ENCODE measurements at regions not wholly inside any gene's neighbourhood (a gene's known extent, or its start where the extent isn't known, plus 50 kb on each side); places are given as distances from the start of the nearest gene placed in this dataset.

DNA sequence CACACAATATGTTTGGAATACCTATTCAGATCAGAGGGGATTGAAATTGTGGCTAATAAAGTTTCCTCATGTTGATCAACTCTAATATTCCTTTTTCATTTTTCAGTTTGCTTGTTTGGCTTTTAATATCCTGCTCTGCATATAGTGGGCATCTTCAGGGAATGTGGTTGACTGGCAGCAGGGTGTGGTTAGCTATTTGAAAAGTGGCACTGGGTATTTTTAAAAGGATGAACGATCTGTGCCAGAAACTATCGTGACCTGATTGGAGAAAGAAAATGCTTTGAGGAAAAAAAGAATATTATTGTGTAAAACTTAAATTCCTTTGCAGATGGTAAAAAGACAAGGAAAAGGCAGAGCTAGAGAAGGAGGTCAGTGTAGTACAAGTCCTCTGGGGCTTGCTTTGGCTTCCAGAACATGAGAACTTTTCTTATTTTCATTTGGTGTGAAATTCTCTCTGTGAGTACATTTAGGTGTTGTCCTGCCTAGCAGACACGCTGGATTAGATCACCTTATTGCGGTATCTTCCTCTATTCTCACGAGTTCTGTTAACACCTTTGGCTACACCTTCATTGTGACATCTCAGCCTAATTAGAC is 329.7 kb upstream of the SNX7 start:
- in situ Hi-C loops (cut with MboI; ENCODE audit: low pct_unique_long_range_greater_than_20kb, low sequenced_read_pairs, unreplicated experiment): no loop called here
- no peak for DNase-seq (ENCODE audit: low spot score)
- TF ChIP-seq, protein P1, sequence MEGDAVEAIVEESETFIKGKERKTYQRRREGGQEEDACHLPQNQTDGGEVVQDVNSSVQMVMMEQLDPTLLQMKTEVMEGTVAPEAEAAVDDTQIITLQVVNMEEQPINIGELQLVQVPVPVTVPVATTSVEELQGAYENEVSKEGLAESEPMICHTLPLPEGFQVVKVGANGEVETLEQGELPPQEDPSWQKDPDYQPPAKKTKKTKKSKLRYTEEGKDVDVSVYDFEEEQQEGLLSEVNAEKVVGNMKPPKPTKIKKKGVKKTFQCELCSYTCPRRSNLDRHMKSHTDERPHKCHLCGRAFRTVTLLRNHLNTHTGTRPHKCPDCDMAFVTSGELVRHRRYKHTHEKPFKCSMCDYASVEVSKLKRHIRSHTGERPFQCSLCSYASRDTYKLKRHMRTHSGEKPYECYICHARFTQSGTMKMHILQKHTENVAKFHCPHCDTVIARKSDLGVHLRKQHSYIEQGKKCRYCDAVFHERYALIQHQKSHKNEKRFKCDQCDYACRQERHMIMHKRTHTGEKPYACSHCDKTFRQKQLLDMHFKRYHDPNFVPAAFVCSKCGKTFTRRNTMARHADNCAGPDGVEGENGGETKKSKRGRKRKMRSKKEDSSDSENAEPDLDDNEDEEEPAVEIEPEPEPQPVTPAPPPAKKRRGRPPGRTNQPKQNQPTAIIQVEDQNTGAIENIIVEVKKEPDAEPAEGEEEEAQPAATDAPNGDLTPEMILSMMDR (IDR thresholded peaks at IDR 0.05; ENCODE audit: extremely low read depth, insufficient read depth, missing control alignments): no peak

- no peak for DNase-seq (ENCODE audit: low spot score)
- TF ChIP-seq, protein P1 (IDR thresholded peaks at IDR 0.05; ENCODE audit: extremely low read depth, insufficient read depth, missing control alignments): no peak
- in situ Hi-C loops (cut with MboI; ENCODE audit: low pct_unique_long_range_greater_than_20kb, low sequenced_read_pairs, unreplicated experiment): no loop called here
Measured at GRCh38 chr1:98331243-98331642, 330.3 kb upstream of the SNX7 start.

- no peak for DNase-seq (ENCODE audit: low spot score)
- TF ChIP-seq, protein P1 (IDR thresholded peaks at IDR 0.05; ENCODE audit: extremely low read depth, insufficient read depth, missing control alignments): no peak
- in situ Hi-C loops (cut with MboI; ENCODE audit: low pct_unique_long_range_greater_than_20kb, low sequenced_read_pairs, unreplicated experiment): no loop called here
Measured at GRCh38 chr1:98330224-98330623, 331.3 kb upstream of the SNX7 start.

GRCh38 chr1:98328855-98329254 is 332.7 kb upstream of the SNX7 start:
- in situ Hi-C loops (cut with MboI; ENCODE audit: low pct_unique_long_range_greater_than_20kb, low sequenced_read_pairs, unreplicated experiment): no loop called here
- no peak for DNase-seq (ENCODE audit: low spot score)
- TF ChIP-seq, protein P1 (IDR thresholded peaks at IDR 0.05; ENCODE audit: extremely low read depth, insufficient read depth, missing control alignments): no peak

DNA sequence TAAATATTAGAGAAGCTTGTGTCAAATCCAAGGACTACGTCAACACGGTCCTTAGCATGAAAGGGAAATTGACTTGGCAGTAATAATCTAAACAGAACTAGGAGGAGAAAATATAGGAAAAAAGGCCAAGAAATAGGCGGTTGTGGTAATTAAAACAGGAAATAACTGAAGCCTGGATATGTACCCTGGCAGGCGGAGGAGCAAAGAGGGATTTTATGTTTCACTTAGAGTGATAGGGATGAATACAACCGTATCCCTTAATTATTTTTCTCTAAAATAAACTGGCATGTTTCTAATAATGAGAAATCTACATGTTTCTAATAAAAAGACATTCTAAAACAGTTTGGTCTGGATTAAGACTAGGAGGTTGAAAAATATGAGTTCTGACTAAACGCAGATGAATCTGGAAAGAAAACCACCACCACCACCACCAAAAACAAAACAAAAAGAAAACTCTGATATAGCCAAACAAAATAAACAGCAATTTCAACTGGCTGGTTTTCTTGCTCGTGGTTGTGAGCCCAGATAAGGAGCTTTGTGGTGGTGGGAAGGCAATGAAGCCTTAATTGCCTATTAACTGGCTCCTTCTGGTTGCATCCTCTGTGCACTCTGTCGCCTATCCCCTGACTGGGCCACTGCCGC is 334.2 kb upstream of the SNX7 start:
- TF ChIP-seq, protein P1 (IDR thresholded peaks at IDR 0.05; ENCODE audit: extremely low read depth, insufficient read depth, missing control alignments): no peak
- in situ Hi-C loops (cut with MboI; ENCODE audit: low pct_unique_long_range_greater_than_20kb, low sequenced_read_pairs, unreplicated experiment): no loop called here
- DNase-seq (ENCODE audit: low spot score): no peak

DNA sequence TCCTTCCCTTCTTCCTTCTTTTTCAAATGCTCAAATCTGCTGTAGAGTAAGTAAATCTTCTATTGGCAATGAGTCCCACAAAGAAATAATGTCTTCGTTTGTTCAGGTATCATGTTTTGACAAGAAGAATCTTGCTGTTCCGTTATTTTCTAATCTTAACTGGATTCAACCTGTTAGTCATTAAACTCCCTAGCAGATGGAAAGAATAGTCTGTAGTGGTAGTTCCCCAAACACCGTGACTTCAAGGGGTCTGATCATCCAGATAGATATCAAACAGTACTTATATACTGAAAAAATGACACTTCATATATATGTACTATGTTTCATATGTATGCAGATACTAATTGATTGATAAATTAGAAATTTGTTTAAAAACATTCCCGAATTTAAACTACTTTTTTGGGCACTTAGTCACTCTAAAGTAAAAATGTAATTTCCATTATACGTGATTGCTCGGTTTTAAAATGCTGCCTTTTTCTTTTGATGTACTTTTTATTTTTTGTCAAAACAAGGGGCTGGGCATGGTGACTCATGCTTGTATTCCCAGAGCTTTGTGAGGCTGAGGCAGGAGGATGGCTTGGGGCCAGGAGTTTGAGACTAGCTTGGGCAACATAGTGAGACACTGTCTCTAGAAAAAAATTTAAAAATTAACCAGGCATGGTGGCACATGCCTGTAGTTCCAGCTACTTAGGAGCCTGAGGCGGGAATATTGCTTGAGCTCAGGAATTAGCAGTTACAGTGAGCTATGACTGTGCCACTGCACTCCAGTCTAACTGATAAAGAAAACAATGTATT is 335.7 kb upstream of the SNX7 start:
- in situ Hi-C loops (cut with MboI; ENCODE audit: low pct_unique_long_range_greater_than_20kb, low sequenced_read_pairs, unreplicated experiment): no loop called here
- TF ChIP-seq, protein P1 (IDR thresholded peaks at IDR 0.05; ENCODE audit: extremely low read depth, insufficient read depth, missing control alignments): no peak
- no peak for DNase-seq (ENCODE audit: low spot score)
